ENCODE measurements at regions not wholly inside any gene's neighbourhood (a gene's known extent, or its start where the extent isn't known, plus 50 kb on each side); places are given as distances from the start of the nearest gene placed in this dataset.

DNA sequence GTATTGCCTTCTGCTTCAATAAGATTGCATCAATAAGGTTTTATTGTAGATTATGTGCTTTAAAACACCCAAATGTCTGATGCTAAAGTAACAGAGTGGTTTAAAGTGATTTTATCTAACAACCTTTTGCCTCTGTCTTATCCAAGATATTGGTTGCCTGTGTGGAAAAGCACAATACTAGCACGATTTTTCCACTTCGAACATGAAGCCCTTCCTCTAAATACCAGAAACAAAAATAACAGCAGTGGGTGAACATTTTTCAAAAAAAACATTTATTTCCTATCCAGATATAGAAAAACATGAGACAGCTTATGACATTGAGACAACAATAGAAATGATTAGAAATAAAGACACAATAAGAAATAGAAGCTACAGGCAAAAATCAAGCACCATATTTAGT, 59.5 kb upstream of the MDFIC start:
- TF ChIP-seq CHD2 (IDR thresholded peaks at IDR 0.05; ENCODE audit: borderline replicate concordance, low read depth, low read length) (no peak), STAT3 (IDR thresholded peaks at IDR 0.05; ENCODE audit: low read depth, low read length) (no peak), ZZZ3 (IDR thresholded peaks at IDR 0.05; ENCODE audit: control insufficient read depth, insufficient read length, low read depth) (no peak), ZNF24 (IDR thresholded peaks at IDR 0.05) (no peak), RELA (IDR thresholded peaks at IDR 0.05; ENCODE audit: borderline replicate concordance, partially characterized antibody) (no peak), BACH1 (IDR thresholded peaks at IDR 0.05; ENCODE audit: borderline replicate concordance) (no peak), JUND (IDR thresholded peaks at IDR 0.05; ENCODE audit: low read depth, low read length) (no peak), EZH2 (IDR thresholded peaks at IDR 0.05; ENCODE audit: borderline replicate concordance, control insufficient read depth, low read depth, low read length) (no peak), MAX (IDR thresholded peaks at IDR 0.05; ENCODE audit: low read depth, low read length) (no peak), RCOR1 (conservative IDR thresholded peaks at IDR 0.05; ENCODE audit: low read depth, low read length) (no peak), POLR2A (IDR thresholded peaks at IDR 0.05; ENCODE audit: low read depth, low read length) (no peak), EP300 (IDR thresholded peaks at IDR 0.05; ENCODE audit: borderline replicate concordance in 1 of 2, control insufficient read depth in 1 of 2, low read depth in 2 of 2, low read length in 2 of 2) (no peak)
- TF ChIP-seq, protein P1, sequence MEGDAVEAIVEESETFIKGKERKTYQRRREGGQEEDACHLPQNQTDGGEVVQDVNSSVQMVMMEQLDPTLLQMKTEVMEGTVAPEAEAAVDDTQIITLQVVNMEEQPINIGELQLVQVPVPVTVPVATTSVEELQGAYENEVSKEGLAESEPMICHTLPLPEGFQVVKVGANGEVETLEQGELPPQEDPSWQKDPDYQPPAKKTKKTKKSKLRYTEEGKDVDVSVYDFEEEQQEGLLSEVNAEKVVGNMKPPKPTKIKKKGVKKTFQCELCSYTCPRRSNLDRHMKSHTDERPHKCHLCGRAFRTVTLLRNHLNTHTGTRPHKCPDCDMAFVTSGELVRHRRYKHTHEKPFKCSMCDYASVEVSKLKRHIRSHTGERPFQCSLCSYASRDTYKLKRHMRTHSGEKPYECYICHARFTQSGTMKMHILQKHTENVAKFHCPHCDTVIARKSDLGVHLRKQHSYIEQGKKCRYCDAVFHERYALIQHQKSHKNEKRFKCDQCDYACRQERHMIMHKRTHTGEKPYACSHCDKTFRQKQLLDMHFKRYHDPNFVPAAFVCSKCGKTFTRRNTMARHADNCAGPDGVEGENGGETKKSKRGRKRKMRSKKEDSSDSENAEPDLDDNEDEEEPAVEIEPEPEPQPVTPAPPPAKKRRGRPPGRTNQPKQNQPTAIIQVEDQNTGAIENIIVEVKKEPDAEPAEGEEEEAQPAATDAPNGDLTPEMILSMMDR (IDR thresholded peaks at IDR 0.05 in 2 of 3, conservative IDR thresholded peaks at IDR 0.05 in 1 of 3; ENCODE audit: control insufficient read depth in 2 of 3, extremely low read depth in 1 of 3, insufficient read depth in 1 of 3, low read depth in 3 of 3, low read length in 3 of 3), result no peak
- TF ChIP-seq, protein P2, sequence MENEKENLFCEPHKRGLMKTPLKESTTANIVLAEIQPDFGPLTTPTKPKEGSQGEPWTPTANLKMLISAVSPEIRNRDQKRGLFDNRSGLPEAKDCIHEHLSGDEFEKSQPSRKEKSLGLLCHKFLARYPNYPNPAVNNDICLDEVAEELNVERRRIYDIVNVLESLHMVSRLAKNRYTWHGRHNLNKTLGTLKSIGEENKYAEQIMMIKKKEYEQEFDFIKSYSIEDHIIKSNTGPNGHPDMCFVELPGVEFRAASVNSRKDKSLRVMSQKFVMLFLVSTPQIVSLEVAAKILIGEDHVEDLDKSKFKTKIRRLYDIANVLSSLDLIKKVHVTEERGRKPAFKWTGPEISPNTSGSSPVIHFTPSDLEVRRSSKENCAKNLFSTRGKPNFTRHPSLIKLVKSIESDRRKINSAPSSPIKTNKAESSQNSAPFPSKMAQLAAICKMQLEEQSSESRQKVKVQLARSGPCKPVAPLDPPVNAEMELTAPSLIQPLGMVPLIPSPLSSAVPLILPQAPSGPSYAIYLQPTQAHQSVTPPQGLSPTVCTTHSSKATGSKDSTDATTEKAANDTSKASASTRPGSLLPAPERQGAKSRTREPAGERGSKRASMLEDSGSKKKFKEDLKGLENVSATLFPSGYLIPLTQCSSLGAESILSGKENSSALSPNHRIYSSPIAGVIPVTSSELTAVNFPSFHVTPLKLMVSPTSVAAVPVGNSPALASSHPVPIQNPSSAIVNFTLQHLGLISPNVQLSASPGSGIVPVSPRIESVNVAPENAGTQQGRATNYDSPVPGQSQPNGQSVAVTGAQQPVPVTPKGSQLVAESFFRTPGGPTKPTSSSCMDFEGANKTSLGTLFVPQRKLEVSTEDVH (IDR thresholded peaks at IDR 0.05; ENCODE audit: low read depth, partially characterized antibody), result no peak

Measured in GM12878 (cell line).